ENCODE measurements at regions not wholly inside any gene's neighbourhood (a gene's known extent, or its start where the extent isn't known, plus 50 kb on each side); places are given as distances from the start of the nearest gene placed in this dataset.

DNA sequence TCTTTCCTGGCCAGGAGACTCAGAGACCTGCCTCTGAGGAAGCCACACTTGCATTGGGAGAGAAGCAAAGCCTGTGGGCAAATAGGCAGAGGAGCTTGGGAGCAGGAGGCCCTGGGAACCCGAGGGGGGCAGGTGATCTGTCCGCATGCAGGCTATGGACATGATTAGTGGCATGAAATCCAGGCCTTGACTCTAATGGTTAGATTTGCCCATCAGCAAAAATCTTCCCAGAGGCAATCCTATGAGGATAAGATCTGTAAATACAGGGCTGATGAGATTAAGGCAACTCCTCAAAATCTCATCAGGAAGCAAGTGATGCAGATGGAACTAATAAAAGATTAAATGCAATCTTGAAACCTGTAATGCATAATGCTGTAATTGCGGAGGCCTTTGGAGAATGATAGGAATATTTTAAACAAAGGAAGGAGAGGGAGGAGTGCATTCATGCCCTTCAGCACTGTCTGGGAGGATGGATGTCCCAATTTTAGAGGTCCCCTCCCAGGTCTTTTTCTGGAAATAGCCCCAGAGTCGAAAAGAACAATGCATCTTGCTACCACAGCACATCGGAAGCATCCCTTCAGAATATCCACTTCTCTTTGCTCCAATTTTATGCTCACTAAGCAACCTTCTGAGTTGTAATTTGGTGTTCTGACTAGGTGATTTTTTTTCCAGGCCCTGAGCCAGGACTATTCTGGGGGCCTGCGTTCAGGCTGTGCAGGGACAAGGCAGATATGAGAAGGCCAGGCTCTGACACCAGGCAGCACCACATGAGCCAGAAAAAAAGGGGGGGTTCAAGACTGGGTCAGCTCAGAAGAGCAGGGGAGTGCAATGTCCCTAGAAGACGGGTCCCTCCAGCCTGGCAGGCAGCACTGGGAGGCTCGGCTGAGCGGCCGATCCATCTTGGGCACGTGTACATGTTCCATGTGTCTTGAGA lies 66.5 kb downstream of the MED10 start:
- no peak for TF ChIP-seq EZH2 (IDR thresholded peaks at IDR 0.05; ENCODE audit: borderline replicate concordance, low read depth, low read length, severe bottlenecking)
- TF ChIP-seq, protein P1, sequence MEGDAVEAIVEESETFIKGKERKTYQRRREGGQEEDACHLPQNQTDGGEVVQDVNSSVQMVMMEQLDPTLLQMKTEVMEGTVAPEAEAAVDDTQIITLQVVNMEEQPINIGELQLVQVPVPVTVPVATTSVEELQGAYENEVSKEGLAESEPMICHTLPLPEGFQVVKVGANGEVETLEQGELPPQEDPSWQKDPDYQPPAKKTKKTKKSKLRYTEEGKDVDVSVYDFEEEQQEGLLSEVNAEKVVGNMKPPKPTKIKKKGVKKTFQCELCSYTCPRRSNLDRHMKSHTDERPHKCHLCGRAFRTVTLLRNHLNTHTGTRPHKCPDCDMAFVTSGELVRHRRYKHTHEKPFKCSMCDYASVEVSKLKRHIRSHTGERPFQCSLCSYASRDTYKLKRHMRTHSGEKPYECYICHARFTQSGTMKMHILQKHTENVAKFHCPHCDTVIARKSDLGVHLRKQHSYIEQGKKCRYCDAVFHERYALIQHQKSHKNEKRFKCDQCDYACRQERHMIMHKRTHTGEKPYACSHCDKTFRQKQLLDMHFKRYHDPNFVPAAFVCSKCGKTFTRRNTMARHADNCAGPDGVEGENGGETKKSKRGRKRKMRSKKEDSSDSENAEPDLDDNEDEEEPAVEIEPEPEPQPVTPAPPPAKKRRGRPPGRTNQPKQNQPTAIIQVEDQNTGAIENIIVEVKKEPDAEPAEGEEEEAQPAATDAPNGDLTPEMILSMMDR (IDR thresholded peaks at IDR 0.05; ENCODE audit: borderline replicate concordance, extremely low read depth, low read length, poor library complexity, severe bottlenecking), result no peak
